Mesenteric fat pad (tissue), 1 donor: ENCODE measurements at regions not wholly inside any gene's neighbourhood (a gene's known extent, or its start where the extent isn't known, plus 50 kb on each side); places are given as distances from the start of the nearest gene placed in this dataset.

Experiments
- DNase-seq: peaks from one replicate; pipeline ENCODE4 v3.0.0-alpha.2; 2020; ENCODE audit warnings: low spot score
- donor health status: DM: yes; HTN: yes; CAD: no.

DNA sequence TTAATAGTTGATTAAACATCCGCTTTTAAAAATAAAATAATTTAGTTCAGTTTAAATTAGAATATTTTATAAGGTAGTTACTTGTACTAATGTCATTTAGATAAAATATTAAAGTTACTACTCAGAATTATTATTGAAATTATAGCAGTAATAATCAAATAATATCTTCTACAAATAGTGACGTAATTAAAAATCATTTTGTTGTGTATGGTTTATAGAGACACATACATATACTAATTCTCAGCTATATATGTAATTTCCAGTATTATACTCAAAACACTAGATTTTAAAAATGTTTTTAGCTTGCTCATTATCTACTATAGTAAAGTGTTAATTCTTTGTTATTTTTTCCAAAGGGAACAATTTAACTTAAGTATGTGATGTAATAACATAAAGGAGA is 435.2 kb upstream of the MANEA start:
- no peak for DNase-seq

- no peak for DNase-seq
These were observed 434.5 kb upstream of the MANEA start for GRCh38 chr6:95142661-95143335.

DNA sequence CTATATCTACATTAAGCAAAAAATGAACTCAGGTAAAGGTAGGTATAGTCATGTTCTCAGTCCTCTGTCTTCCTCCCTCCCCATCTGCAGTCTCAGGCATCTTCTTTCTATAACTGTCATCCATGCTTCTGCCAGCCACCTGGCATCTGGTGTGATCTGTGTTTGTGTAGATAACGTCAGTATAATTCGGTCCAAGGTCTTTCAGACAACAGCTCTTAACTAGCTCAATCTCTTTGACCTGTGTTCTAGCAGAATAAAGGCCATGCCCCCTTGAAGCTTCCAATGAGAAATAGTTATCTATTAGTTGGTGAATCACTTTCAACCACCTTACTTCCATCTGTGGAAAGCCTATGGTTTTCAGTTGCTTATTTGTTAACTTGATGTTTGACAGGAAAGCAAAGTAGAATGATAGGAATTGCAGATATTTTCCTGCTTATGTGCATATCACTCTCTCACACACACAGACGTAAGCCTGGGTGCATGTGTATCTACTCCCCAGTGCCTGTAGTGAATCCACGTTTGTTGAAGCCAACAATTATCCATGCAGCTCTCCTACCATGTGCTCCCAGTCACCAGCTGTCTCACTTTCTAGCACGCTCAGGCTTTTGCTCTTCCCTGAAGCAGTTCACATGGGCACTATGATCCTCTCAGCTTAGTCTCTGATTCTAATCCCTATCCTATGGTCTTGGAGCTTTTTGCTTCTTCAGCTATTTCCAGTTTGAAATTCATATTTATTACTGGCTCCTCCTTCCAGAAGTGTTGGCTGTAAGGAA is 433.7 kb upstream of the MANEA start:
- no peak for DNase-seq

- no peak for DNase-seq
These were observed 431.9 kb upstream of the MANEA start for GRCh38 chr6:95145457-95145856.

DNA sequence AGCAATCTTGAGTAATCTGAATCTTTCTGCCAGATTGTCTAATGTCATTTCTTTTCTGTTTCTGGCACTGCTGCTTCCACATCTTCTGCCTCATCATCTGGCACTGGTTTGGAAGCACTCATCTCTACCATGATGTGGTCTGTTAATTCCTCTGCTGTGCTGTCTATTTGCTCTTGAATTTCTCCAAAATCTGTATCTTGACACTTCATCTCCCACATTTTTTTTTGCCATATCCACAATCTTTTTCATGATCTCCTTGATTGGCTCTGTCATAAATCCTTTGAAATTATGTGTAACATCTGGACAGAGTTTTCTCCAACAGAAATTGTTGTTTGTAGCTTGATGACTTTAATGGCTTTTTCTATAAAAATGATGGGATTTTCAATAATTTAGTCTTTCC is 417.8 kb upstream of the MANEA start:
- DNase-seq, result no peak

- no peak for DNase-seq
These were observed 407.6 kb upstream of the MANEA start for GRCh38 chr6:95169775-95170174.

- no peak for DNase-seq
These were observed 401.2 kb upstream of the MANEA start for GRCh38 chr6:95175927-95176675.

GRCh38 chr6:95185874-95186273 is 391.5 kb upstream of the MANEA start:
- no peak for DNase-seq

DNA sequence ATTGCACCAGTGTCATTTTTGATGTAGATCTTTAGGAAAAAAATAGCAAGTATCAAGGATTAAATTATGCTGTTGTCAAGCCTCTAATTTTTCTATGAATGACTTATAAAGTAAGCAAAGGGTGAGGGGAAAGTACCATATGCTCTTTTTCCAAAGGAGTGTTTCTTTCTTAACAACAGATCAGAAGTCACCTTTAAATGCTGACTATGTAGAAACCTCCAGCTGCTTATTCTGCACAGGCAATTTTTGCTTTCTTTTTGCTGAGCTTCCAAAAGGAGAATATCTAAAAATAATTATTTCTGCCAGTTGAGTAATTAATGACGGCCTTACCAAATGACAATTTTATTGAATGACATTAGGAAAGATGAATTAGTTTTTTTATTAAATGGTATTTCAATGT is 390.6 kb upstream of the MANEA start:
- no peak for DNase-seq

GRCh38 chr6:95197590-95197989 is 379.7 kb upstream of the MANEA start:
- no peak for DNase-seq

- no peak for DNase-seq
These were observed 374.1 kb upstream of the MANEA start for GRCh38 chr6:95203153-95203754.

- no peak for DNase-seq
These were observed 373.2 kb upstream of the MANEA start for GRCh38 chr6:95204178-95204577.

DNA sequence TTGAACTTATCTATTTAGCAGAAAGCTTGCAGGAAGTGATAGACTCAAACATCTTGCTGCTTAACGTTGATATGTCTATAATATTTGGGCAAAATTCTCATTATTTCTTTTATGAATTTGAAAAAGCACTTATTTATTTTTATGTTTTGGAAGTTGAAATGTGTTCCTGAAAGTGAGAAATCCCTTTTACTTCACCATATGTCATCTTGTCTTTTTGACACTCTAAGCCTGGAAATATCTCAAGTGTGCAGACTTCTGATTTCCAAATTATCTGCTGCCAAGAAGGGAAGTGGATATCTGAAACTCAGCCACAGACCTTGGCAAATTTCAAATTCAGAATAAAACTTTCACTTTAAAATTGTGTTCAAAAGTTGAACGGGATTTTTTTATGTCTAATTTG is 368.7 kb upstream of the MANEA start:
- DNase-seq, result no peak

GRCh38 chr6:95209074-95209473 is 368.3 kb upstream of the MANEA start:
- DNase-seq, result no peak

DNA sequence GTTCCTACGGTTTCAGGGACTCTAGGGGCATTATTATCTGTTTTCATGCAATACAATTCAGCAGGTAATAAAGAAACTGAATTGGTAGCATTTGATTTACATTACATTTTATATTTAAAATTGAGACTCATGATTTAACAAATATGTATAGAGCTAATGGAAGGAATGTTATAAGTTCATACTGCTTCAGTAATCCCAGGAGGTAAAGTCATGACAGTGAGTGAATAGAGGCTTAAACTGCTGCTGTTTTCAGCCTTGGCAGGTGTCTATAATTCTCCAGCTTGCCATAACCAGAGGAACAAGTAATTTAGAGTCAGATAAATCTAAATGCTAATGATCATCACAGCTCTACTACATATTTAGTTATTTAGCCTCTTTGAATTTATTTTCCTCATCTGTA is 360.8 kb upstream of the MANEA start:
- DNase-seq, result no peak

GRCh38 chr6:95227351-95227750 is 350.0 kb upstream of the MANEA start:
- DNase-seq, result no peak

- no peak for DNase-seq
These were observed 348.7 kb upstream of the MANEA start for GRCh38 chr6:95228636-95229035.

DNA sequence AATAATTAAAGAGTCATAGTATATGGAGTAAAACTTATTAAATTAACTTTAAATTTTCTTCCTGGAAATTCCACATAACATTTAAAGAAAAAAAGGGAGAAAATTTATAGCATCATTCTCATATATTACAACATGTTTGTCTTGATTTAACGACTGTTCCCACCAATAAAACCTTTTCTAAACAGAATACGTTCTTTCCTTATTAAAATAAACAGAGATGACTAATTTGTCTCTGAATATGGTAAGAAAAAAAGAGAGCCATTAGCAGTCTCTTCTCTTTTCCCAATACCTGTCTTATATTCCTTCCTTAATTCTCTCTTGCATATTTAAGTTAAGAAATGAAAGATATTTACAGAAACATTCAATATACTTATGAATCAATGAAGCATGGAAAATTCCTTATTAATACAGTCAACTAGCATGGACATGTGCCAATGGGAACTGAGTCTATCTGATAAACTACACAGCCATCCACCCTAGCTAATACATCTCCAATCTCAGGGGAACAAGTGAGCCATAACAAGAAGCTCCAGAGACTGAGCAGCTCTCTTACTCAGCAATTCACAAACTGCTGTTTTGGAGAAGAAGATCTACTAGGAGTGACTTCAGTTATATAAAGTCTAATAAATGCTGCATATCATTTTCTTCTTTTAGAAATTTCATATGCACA is 347.1 kb upstream of the MANEA start:
- no peak for DNase-seq

GRCh38 chr6:95231416-95231815 is 345.9 kb upstream of the MANEA start:
- DNase-seq, result no peak

GRCh38 chr6:95232446-95232845 is 344.9 kb upstream of the MANEA start:
- no peak for DNase-seq

- no peak for DNase-seq
These were observed 343.5 kb upstream of the MANEA start for GRCh38 chr6:95233879-95234278.
